Panc1 (cell line): ENCODE measurements at regions not wholly inside any gene's neighbourhood (a gene's known extent, or its start where the extent isn't known, plus 50 kb on each side); places are given as distances from the start of the nearest gene placed in this dataset.

Source experiments
- ATAC-seq: fragments of 200-7000 bp; cut with Tn5 transposase; 2 replicates; pipeline ENCODE4 v1.9.1; 2020; ENCODE audit warnings: mild to moderate bottlenecking, moderate library complexity
- BruUV-seq: library from RNA; stranded (reverse); fragments of 400-500 nt; replicated peaks from 2 replicates; lab custom pipeline; 2021; lab: Mats Ljungman, UMichigan
- CTCF ChIA-PET: fragments of 300-600 bp; sonication (Branson Sonifier 250); formaldehyde crosslinking; loops from one replicate; lab custom pipeline; 2022; ENCODE audit warnings: antibody characterized with exemption; lab: Charles Lee
- POLR2A ChIA-PET: fragments of 300-600 bp; sonication (Branson Sonifier 250); formaldehyde crosslinking; loops from one replicate; lab custom pipeline; 2022; ENCODE audit warnings: antibody characterized with exemption; lab: Charles Lee
- DNase-seq: peaks from one replicate; pipeline ENCODE4 v3.0.0-alpha.2; 2010; ENCODE audit warnings: low read depth, low spot score
- H3K27ac ChIP-seq: 2 replicates; pipeline ENCODE4 v1.5.1; 2011; ENCODE audit warnings: mild to moderate bottlenecking, low read length, inconsistent platforms
- H3K27me3 ChIP-seq: fragments of 200-500 bp; sonication (Bioruptor generic); 2 replicates; pipeline ENCODE4 v1.6.0; 2014; ENCODE audit warnings: low read length, inconsistent platforms; ENCODE audit not compliant: control insufficient read depth, insufficient read depth
- H3K36me3 ChIP-seq: fragments of 200-500 bp; sonication (Bioruptor generic); 2 replicates; pipeline ENCODE4 v1.5.1; 2014; ENCODE audit warnings: inconsistent platforms, mild to moderate bottlenecking, low read length, moderate library complexity; ENCODE audit not compliant: control insufficient read depth, insufficient read depth
- H3K4me1 ChIP-seq: 2 replicates; pipeline ENCODE4 v1.5.1; 2011; ENCODE audit warnings: inconsistent platforms, mild to moderate bottlenecking, low read length, moderate library complexity; ENCODE audit not compliant: control insufficient read depth, insufficient read depth
- H3K4me3 ChIP-seq, 2 experiments: 2 replicates each; pipeline ENCODE4 v1.5.1; 2011 to 2012; ENCODE audit warnings: low read depth in 2 of 2, low read length in 2 of 2, mild to moderate bottlenecking in 2 of 2, inconsistent platforms in 1 of 2, moderate library complexity in 1 of 2
- H3K9me3 ChIP-seq: fragments of 200-500 bp; sonication (Bioruptor generic); 2 replicates; pipeline ENCODE4 v1.5.1; 2014; ENCODE audit warnings: low read depth, mild to moderate bottlenecking, inconsistent platforms, low read length, moderate library complexity; ENCODE audit not compliant: control insufficient read depth, insufficient read depth
- POLR2AphosphoS5 ChIP-seq: IDR thresholded peaks from 2 replicates; pipeline ENCODE4 v1.6.1; 2012; ENCODE audit warnings: mild to moderate bottlenecking, low read depth, low read length, moderate library complexity
- SIN3A ChIP-seq: IDR thresholded peaks from 2 replicates; pipeline ENCODE4 v1.6.1; 2012; ENCODE audit warnings: low read depth, mild to moderate bottlenecking, low read length, moderate library complexity, borderline replicate concordance; ENCODE audit not compliant: insufficient read depth
- TCF7L2 ChIP-seq: IDR thresholded peaks from 2 replicates; pipeline ENCODE4 v1.6.1; 2011; ENCODE audit warnings: mild to moderate bottlenecking, low read depth, low read length, inconsistent platforms
- in situ Hi-C: cut with HindIII; loops from 2 replicates; pipeline ENCODE4 v1.10.0; 2016; ENCODE audit warnings: low sequenced_read_pairs, low pct_unique_long_range_greater_than_20kb
- intact Hi-C: fragments of 100-400 bp; cut with micrococcal nuclease; formaldehyde crosslinking; loops from one replicate; pipeline ENCODE4 v1.10.0; 2022; ENCODE audit not compliant: unreplicated experiment
- TF ChIP-seq, protein P1 (sequence below): fragments of 450-650 bp; IDR thresholded peaks from 2 replicates; pipeline ENCODE4 v1.5.1; 2017; ENCODE audit warnings: mild to moderate bottlenecking
- TF ChIP-seq, protein P2 (sequence below), 2 experiments: IDR thresholded peaks; 2 replicates each; pipeline ENCODE4 v1.6.1; 2011 to 2012; ENCODE audit warnings: low read depth in 2 of 2, control low read depth in 1 of 2, low read length in 1 of 2, mild to moderate bottlenecking in 1 of 2, moderate library complexity in 1 of 2; ENCODE audit not compliant: insufficient read depth in 1 of 2

DNA sequence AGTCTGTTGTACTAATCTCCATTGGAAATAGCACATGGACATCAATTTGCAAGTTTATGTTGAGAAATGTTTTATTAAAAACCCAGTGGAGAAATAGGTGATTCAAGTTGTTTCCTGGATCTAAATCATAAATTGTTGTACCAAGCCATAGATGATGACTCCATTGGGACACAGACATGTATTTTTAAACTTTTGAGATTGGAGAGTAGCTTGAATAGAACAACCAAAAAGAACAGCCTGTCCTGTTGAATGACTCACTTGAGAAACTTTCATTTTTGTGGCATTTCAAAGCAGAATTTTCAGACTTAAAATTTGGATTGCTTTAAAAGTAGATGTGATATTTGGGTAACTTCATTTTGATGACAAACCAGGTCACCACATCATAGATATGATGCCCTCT, 197.5 kb downstream of the GPAM start:
- Histone ChIP-seq H3K36me3 (no peaks in the 10 kb centered on the region), H3K9me3 (no peaks in the 10 kb centered on the region), H3K27ac (no peak overlapping the region), H3K4me1 (no peaks in the 10 kb centered on the region), H3K27me3 (peaks cover 2% of the 10 kb centered on the region; the same call in 1 of the 2 replicates), H3K4me3 (no peak overlapping the region)
- no peak for ATAC-seq
- no peak for DNase-seq
- no TSS peak for BruUV-seq
- TF ChIP-seq, protein P1, sequence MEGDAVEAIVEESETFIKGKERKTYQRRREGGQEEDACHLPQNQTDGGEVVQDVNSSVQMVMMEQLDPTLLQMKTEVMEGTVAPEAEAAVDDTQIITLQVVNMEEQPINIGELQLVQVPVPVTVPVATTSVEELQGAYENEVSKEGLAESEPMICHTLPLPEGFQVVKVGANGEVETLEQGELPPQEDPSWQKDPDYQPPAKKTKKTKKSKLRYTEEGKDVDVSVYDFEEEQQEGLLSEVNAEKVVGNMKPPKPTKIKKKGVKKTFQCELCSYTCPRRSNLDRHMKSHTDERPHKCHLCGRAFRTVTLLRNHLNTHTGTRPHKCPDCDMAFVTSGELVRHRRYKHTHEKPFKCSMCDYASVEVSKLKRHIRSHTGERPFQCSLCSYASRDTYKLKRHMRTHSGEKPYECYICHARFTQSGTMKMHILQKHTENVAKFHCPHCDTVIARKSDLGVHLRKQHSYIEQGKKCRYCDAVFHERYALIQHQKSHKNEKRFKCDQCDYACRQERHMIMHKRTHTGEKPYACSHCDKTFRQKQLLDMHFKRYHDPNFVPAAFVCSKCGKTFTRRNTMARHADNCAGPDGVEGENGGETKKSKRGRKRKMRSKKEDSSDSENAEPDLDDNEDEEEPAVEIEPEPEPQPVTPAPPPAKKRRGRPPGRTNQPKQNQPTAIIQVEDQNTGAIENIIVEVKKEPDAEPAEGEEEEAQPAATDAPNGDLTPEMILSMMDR: no peak
- TF ChIP-seq SIN3A (no peak), POLR2AphosphoS5 (no peak)
- TF ChIP-seq, protein P2, sequence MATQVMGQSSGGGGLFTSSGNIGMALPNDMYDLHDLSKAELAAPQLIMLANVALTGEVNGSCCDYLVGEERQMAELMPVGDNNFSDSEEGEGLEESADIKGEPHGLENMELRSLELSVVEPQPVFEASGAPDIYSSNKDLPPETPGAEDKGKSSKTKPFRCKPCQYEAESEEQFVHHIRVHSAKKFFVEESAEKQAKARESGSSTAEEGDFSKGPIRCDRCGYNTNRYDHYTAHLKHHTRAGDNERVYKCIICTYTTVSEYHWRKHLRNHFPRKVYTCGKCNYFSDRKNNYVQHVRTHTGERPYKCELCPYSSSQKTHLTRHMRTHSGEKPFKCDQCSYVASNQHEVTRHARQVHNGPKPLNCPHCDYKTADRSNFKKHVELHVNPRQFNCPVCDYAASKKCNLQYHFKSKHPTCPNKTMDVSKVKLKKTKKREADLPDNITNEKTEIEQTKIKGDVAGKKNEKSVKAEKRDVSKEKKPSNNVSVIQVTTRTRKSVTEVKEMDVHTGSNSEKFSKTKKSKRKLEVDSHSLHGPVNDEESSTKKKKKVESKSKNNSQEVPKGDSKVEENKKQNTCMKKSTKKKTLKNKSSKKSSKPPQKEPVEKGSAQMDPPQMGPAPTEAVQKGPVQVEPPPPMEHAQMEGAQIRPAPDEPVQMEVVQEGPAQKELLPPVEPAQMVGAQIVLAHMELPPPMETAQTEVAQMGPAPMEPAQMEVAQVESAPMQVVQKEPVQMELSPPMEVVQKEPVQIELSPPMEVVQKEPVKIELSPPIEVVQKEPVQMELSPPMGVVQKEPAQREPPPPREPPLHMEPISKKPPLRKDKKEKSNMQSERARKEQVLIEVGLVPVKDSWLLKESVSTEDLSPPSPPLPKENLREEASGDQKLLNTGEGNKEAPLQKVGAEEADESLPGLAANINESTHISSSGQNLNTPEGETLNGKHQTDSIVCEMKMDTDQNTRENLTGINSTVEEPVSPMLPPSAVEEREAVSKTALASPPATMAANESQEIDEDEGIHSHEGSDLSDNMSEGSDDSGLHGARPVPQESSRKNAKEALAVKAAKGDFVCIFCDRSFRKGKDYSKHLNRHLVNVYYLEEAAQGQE (IDR thresholded peaks at IDR 0.05; ENCODE audit: insufficient read depth in 1 of 2, low read depth in 2 of 2, low read length in 1 of 2): no peak
- ChIA-PET CTCF (no interaction called here), POLR2A (interaction anchor here (0.6 kb wide), 1 partner anchor 1286 kb away, joined by 3 read pairs; no protein-coding TSS in a partner anchor)
- intact Hi-C loops: no loop called here
- in situ Hi-C loops: no loop called here

DNA sequence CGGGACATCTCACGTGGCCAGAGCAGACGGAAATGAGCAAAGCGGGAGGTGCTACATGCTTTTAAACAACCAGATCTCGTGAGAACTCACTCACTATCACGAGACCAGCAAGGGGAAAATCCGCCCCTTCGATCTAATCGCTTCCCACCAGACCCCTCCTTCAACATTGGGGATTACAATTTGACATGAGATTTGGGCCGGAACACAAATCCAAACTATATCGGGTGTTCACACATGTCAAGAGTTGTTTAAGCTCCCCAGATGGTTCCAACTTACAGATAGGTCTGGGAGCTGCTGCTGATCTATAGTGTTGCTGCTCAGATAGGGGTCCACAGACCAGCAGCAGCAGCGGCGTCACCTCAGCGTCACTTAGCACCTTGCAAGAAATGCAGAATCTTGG, 194.9 kb downstream of the GPAM start:
- Histone ChIP-seq H3K27ac (no peak overlapping the region), H3K4me1 (no peaks in the 10 kb centered on the region), H3K27me3 (peaks cover 2% of the 10 kb centered on the region; the same call in 1 of the 2 replicates), H3K36me3 (no peaks in the 10 kb centered on the region), H3K4me3 (no peak overlapping the region), H3K9me3 (no peaks in the 10 kb centered on the region)
- no TSS peak for BruUV-seq
- in situ Hi-C loops: no loop called here
- no peak for ATAC-seq
- ChIA-PET CTCF (no interaction called here), POLR2A (no interaction called here)
- intact Hi-C loops: no loop called here
- TF ChIP-seq SIN3A (no peak), POLR2AphosphoS5 (no peak), TCF7L2 (no peak)
- TF ChIP-seq, protein P1: no peak
- TF ChIP-seq, protein P2 (IDR thresholded peaks at IDR 0.05; ENCODE audit: insufficient read depth in 1 of 2, low read depth in 2 of 2, low read length in 1 of 2): no peak
- no peak for DNase-seq
